GM06990 (cell line): ENCODE measurements at regions not wholly inside any gene's neighbourhood (a gene's known extent, or its start where the extent isn't known, plus 50 kb on each side); places are given as distances from the start of the nearest gene placed in this dataset.

Experiments
- DNase-seq: peaks from one replicate; pipeline ENCODE4 v3.0.0-alpha.2; 2011; ENCODE audit not compliant: insufficient read length; ENCODE audit errors: extremely low read depth
- H3K27me3 ChIP-seq: replicated peaks from 2 replicates; pipeline ENCODE4 v1.6.0; 2011; ENCODE audit warnings: low read length; ENCODE audit not compliant: control insufficient read depth, insufficient read depth
- H3K36me3 ChIP-seq: 2 replicates; pipeline ENCODE4 v1.5.1; 2011; ENCODE audit warnings: low read length; ENCODE audit not compliant: control insufficient read depth, insufficient read depth
- H3K4me3 ChIP-seq: replicated peaks from 2 replicates; pipeline ENCODE4 v1.5.1; 2011; ENCODE audit warnings: low read depth, mild to moderate bottlenecking, control low read depth, low read length
- TF ChIP-seq, protein P1 (sequence below): IDR thresholded peaks from 2 replicates; pipeline ENCODE4 v1.5.1; 2011; ENCODE audit warnings: low read length, control low read depth, mild to moderate bottlenecking, inconsistent platforms; ENCODE audit not compliant: insufficient read depth, poor library complexity, severe bottlenecking

DNA sequence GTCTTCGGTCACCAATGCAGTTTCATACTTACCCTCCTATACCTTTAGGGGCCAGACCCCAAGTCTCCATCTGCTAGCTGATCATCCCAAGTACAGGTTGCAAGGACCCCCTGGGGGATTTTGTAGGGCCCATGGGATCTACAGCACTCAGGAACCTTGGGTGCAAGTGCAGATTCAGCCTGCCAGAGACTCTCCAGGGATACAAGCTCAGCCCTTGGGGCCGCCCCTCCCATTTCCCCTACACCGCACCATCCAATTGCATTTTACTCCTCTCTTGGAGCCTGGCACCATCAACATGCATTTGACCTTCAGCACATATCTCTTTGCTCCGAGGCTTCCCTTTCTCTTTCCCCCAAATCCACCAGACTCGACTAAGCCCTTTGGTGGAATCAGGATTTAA, 154.7 kb upstream of the ZNF536 start:
- H3K36me3 ChIP-seq, result no peaks in the 10 kb centered on the region
- no peaks in the 10 kb centered on the region; the same call in none of the 2 replicates for H3K27me3 ChIP-seq
- no peak overlapping the region for H3K4me3 ChIP-seq
- no peak for DNase-seq
- TF ChIP-seq, protein P1, sequence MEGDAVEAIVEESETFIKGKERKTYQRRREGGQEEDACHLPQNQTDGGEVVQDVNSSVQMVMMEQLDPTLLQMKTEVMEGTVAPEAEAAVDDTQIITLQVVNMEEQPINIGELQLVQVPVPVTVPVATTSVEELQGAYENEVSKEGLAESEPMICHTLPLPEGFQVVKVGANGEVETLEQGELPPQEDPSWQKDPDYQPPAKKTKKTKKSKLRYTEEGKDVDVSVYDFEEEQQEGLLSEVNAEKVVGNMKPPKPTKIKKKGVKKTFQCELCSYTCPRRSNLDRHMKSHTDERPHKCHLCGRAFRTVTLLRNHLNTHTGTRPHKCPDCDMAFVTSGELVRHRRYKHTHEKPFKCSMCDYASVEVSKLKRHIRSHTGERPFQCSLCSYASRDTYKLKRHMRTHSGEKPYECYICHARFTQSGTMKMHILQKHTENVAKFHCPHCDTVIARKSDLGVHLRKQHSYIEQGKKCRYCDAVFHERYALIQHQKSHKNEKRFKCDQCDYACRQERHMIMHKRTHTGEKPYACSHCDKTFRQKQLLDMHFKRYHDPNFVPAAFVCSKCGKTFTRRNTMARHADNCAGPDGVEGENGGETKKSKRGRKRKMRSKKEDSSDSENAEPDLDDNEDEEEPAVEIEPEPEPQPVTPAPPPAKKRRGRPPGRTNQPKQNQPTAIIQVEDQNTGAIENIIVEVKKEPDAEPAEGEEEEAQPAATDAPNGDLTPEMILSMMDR, result no peak

DNA sequence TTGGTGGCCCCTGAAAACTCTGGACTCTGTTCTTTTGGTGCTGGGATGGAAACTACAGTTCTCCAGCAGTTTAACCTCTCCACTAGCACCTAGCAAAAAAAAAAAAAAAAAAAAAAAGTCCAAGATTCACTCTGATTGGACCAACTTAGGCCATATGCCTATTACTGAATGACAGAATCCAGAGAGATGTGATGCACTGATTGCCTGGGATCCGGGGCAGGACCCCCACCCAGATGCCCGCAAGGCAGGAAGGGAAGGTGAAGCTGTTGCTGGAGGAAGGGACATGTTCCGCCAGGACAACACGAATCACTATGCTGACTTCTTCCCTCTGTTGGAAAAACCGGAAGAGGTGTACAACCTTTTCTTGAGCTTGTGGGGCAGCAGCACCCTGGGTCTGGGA, 152.5 kb upstream of the ZNF536 start:
- Histone ChIP-seq H3K36me3 (no peaks in the 10 kb centered on the region), H3K27me3 (no peaks in the 10 kb centered on the region; the same call in 1 of the 2 replicates), H3K4me3 (no peak overlapping the region)
- TF ChIP-seq, protein P1, result no peak
- no peak for DNase-seq

- H3K27me3 ChIP-seq, result no peaks in the 10 kb centered on the region; the same call in none of the 2 replicates
- DNase-seq, result no peak
- no peaks in the 10 kb centered on the region for H3K36me3 ChIP-seq
- TF ChIP-seq, protein P1, result no peak
- no peak overlapping the region for H3K4me3 ChIP-seq
These were observed 151.0 kb upstream of the ZNF536 start for GRCh38 chr19:30221176-30221575.

DNA sequence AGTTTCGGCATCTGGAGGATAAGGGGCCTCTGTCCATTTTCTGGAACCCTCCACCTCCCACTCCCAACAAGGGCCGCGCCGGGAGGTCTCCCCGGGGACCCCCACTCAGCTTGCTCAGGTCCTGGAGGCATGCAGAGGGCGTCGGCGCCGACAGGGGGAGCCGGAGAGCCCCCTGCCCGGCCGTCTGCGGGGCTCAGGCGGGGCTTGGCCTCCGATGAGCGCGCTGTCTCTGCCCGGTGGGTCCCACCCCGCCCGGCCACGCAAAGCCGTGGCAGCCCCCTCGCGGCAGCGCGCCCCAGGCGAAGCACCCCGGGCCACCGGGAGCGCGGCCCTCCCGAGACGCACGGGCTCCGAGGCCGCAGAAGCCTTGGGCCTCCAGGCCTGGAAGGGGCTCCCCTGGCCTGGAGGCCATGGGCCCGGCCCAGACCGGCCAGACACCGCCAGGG, 149.7 kb upstream of the ZNF536 start:
- H3K36me3 ChIP-seq, result no peaks in the 10 kb centered on the region
- no peak overlapping the region for H3K4me3 ChIP-seq
- no peak for DNase-seq
- TF ChIP-seq, protein P1, result peak; percentile 60
- H3K27me3 ChIP-seq, result no peaks in the 10 kb centered on the region; the same call in none of the 2 replicates

GRCh38 chr19:30222992-30223865, 149.0 kb upstream of the ZNF536 start:
- Histone ChIP-seq H3K4me3 (no peak overlapping the region), H3K36me3 (no peaks in the 10 kb centered on the region), H3K27me3 (no peaks in the 10 kb centered on the region; the same call in none of the 2 replicates)
- TF ChIP-seq, protein P1, result no peak
- no peak for DNase-seq
